Stomach (tissue), 4 donors: ENCODE measurements at regions not wholly inside any gene's neighbourhood (a gene's known extent, or its start where the extent isn't known, plus 50 kb on each side); places are given as distances from the start of the nearest gene placed in this dataset.

Experiments
- CTCF ChIP-seq, 7 experiments: fragments of 450-650 bp in 4 of 7; fragments of 200-600 bp in 3 of 7; sonication (generic) in 3 of 7; IDR thresholded peaks; one replicate each; pipeline ENCODE4 v1.5.1; 2016 to 2019; ENCODE audit warnings: antibody characterized with exemption in 7 of 7, control low read depth in 2 of 7, mild to moderate bottlenecking in 1 of 7
- POLR2A ChIP-seq, 4 donors: fragments of 450-650 bp; IDR thresholded peaks; one replicate each; pipeline ENCODE4 v1.6.1; 2016; ENCODE audit warnings: antibody characterized with exemption in 4 of 4, control low read depth in 2 of 4, mild to moderate bottlenecking in 1 of 4, moderate library complexity in 1 of 4

- TF ChIP-seq CTCF (IDR thresholded peaks at IDR 0.05) (no peak), POLR2A (IDR thresholded peaks at IDR 0.05) (no peak)
Measured at GRCh38 chr9:86541014-86541570, 186.9 kb upstream of the TUT7 start.
